ENCODE measurements at regions not wholly inside any gene's neighbourhood (a gene's known extent, or its start where the extent isn't known, plus 50 kb on each side); places are given as distances from the start of the nearest gene placed in this dataset.

DNA sequence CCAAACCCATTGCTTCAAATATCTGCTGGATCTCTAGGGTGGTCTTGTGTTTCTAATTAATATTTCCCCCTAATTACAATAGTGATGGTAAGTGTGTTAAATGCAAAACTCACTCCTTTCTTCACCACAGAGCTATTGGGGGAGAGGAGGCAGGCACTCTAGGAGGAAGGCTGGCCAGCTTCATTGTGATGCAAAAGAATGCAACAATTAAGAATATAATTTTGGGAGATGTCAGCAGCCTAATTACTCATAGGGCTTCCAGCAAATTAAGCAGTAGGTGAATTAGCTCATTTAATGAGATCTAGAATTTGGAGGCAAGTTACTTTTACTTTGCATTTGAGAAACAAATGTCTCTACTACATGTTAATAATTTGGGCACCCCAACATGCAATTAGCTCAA is 560.4 kb upstream of the DAB1 start:
- no peak for DNase-seq

GRCh38 chr1:57983441-57983840 is 559.6 kb upstream of the DAB1 start:
- no peak for DNase-seq

DNA sequence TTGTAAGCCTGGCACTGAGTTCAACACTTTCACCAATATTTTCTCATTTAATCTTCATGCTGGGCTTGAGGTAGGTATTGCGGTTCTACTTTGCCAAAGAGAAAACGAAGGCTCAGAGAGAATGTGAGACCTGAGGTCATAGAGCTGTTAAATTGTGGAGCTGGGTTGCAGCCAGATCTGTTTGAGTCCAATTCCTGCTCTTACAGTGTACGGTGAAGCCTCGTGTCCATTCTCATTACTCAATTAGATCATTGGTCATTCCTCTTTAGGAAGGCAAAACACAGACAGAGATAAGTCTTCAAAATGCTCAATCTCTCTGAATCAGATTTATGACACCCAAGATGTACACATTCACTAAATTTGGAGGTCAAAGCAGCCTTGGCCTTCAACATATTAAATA is 559.0 kb upstream of the DAB1 start:
- no peak for DNase-seq

GRCh38 chr1:57976216-57976615 is 552.4 kb upstream of the DAB1 start:
- DNase-seq = no peak

DNA sequence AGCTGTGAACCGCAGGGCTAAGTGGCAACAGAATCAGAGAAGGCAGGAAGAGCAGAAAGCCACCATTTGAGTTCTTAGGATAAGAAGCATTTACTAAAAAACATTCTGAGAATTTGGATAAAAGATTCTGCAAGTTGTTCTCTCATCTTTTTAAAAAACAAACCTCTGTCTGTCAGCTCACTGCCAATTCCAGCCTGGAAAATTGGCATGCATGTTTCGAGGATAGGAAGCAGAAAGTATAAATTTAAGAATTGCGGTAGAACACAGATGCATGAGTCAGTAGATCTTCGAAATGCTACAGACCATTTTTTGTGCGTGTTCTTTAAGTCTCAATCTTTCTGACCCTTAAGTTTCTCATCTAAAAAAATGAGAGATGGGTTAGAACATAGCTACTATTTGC is 544.5 kb upstream of the DAB1 start:
- DNase-seq = no peak

DNA sequence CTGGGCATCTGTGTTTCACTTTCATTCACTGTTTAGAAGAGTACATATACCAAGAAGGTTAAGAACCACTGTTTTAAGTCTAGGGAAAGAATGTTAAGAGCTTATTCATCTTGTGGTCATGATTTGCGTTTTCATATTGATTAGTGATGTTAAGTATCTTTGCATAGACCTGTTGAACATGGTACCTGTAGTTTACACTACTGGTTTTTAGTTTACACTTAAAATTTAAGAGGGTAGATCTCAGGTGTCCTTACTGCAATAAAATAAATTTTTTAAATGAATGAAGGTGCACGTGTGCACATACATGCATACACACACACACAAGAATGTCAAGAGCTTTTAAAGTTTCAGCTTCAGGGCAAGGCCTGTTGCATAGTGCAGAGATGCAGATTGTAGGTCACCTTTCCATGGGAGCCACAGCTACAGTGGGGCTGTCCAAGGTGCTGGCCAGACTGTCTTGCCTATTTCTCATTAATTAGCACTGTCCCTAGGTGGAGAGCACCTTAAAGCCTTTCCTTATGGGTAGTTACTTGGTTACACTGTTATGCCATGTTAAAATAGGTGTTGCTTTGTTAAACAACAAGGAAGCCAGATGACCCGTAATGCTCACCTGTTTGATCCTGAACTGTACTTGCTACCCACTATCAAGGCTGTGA is 543.0 kb upstream of the DAB1 start:
- DNase-seq = no peak

DNA sequence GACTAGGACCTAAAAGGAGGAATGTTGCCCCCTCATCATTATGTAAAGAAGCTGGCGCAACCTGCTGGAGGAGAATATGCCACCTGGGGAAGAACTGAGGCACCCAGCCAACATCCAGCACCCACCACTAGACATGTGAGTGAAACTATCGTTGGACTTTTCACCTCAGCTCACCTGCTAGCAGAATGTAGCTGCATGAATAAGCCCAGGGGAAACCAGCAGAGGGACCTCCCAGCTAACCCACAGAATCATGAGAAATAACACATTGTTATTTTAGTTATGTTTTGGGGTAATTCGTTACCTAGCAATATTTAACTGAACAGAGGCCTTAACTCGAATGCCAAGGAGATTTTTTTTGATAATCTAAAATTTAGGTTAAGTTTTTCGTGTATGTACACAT is 542.5 kb upstream of the DAB1 start:
- no peak for DNase-seq

GRCh38 chr1:57963581-57963980 is 539.7 kb upstream of the DAB1 start:
- no peak for DNase-seq

- no peak for DNase-seq
Observed at GRCh38 chr1:57959531-57960241, 535.8 kb upstream of the DAB1 start.

- no peak for DNase-seq
Observed at GRCh38 chr1:57957576-57957975, 533.7 kb upstream of the DAB1 start.

DNA sequence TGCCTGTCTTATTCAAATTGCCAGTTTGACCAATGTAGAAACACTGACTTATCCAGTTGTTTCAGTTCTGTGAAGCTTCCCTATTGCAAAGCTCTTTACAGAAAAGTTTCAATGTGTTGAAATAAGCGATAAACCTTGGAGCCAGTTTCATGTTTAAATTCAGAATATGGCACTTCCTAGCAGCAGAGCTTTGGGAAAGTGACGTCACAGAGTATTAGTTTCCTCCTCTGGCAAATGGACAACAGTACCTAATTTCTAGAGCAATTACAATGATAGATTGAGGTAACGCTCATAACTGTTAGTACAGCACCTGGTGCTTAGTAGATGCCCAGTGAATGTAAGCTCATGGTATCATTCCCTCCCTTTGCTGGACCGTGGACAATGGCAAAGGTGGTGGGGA is 527.5 kb upstream of the DAB1 start:
- DNase-seq = no peak

- DNase-seq = no peak
Observed at GRCh38 chr1:57949168-57949567, 525.3 kb upstream of the DAB1 start.

DNA sequence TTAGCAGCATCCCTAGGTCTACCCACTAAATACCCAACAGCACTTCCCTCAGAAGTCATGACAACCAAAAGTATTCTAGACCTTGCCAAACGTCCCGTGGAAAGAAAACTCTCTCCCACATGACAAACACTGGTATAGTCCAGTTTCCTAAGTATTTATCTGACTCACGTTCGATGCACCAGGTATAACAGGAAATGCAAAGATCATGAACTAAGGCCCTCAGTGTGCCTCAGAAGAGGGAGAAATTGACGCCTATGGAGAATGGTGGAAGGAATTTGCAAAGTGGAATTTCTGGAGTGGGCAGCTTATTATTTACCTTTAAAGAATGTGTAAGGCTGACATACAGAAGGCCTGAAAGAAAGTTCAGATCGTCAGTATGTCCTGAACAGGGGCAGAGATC is 523.6 kb upstream of the DAB1 start:
- no peak for DNase-seq

DNA sequence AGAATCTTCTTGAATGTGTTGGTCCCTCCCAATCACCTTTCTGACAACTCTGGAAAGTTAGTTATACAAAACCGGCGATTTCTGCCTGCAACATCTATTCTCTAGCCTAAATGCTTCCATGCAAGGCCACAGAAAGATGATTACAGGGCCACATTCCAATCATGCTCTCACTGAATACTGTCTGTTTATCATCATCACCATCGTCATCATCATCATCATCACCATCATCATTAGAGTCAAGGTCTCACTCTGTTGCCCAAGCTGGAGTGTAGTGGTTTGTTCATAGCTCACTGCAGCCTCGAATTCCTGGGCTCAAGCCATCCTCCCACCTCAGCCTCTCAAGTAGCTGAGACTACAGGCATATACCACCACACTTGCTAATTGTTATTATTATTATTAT is 521.2 kb upstream of the DAB1 start:
- no peak for DNase-seq

- DNase-seq = no peak
Observed at GRCh38 chr1:57943365-57943764, 519.5 kb upstream of the DAB1 start.

- no peak for DNase-seq
Observed at GRCh38 chr1:57934745-57935144, 510.9 kb upstream of the DAB1 start.

- DNase-seq = no peak
Observed at GRCh38 chr1:57927003-57927402, 503.1 kb upstream of the DAB1 start.

DNA sequence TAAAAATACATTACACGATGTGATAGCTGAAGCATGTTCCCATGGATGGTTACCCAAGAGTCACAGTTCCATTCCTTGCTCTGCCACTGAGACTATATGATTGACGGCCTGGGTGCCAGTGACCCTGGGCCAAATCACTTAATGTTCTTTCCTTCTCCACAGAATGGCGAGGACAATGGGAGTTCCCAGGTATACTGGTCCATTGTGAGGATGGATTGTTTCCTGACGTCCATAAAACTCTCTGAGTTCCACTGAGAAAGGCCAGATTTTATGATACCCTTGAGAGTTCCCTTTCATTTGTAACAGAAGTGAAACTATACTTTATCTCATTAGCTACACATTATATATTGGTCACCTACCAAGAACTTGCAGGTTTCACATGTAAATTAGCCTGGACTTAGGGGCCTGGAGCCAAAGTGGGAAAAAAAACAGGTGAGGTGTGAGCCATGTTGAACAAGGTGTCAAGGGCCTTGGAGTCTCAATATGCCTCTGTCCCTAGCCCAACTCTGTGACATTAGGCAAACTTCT is 502.2 kb upstream of the DAB1 start:
- no peak for DNase-seq

- no peak for DNase-seq
Observed at GRCh38 chr1:57925226-57925625, 501.4 kb upstream of the DAB1 start.

- no peak for DNase-seq
Observed at GRCh38 chr1:57922130-57922529, 498.3 kb upstream of the DAB1 start.

- no peak for DNase-seq
Observed at GRCh38 chr1:57916041-57916440, 492.2 kb upstream of the DAB1 start.

GRCh38 chr1:57911427-57911826 is 487.6 kb upstream of the DAB1 start:
- DNase-seq = no peak

GRCh38 chr1:57910782-57911181 is 486.9 kb upstream of the DAB1 start:
- no peak for DNase-seq

GRCh38 chr1:57910305-57910704 is 486.4 kb upstream of the DAB1 start:
- no peak for DNase-seq

All from T-helper 2 cell (primary cell).